ENCODE measurements at regions not wholly inside any gene's neighbourhood (a gene's known extent, or its start where the extent isn't known, plus 50 kb on each side); places are given as distances from the start of the nearest gene placed in this dataset.

- TF ChIP-seq POLR2A (IDR thresholded peaks at IDR 0.05; ENCODE audit: low read length) = no peak
- TF ChIP-seq GATA1 (IDR thresholded peaks at IDR 0.05; ENCODE audit: low read depth, low read length) = no peak
Measured at GRCh38 chr4:147366164-147366563, 114.7 kb upstream of the EDNRA start.

Data from erythroblast (primary cell).